ENCODE measurements at regions not wholly inside any gene's neighbourhood (a gene's known extent, or its start where the extent isn't known, plus 50 kb on each side); places are given as distances from the start of the nearest gene placed in this dataset.
"Not testable (repeated sequence)": the region's sequence is repeated elsewhere in the genome, so short reads cannot be mapped to it uniquely, and the experiment has no call there.

GRCh38 chr15:67927501-67928168, 87.8 kb upstream of the RNU6-1 start:
- H3K36me3 Mint-ChIP-seq (ENCODE audit: insufficient read depth, unreplicated experiment): no peaks in the 10 kb centered on the region
- intact Hi-C loops (cut with micrococcal nuclease): no loop called here
- peaks cover 7% of the 10 kb centered on the region for H3K9me3 Mint-ChIP-seq (ENCODE audit: unreplicated experiment)
- H3K27me3 Mint-ChIP-seq (ENCODE audit: insufficient read depth, unreplicated experiment): no peaks in the 10 kb centered on the region
- no peak for TF ChIP-seq CTCF (IDR thresholded peaks at IDR 0.05; ENCODE audit: unreplicated experiment)
- peaks cover 32% of the 10 kb centered on the region for H3K4me1 Mint-ChIP-seq (ENCODE audit: insufficient read depth, unreplicated experiment)
- no TSS peak for BruUV-seq (replicated peaks)
- H3K4me3 Mint-ChIP-seq (ENCODE audit: unreplicated experiment): no peak overlapping the region
- ChIA-PET CTCF (interaction anchor here (0.7 kb wide), 2 partner anchors 65 to 129 kb away, joined by 3 read pairs; no protein-coding TSS in a partner anchor), POLR2A (interaction anchor here (0.6 to 1.7 kb wide), 2 partner anchors 10 to 199 kb away, joined by 3 to 6 read pairs; no protein-coding TSS in a partner anchor)
- peak; percentile 16 for DNase-seq (ENCODE audit: unreplicated experiment)
- H3K27ac Mint-ChIP-seq (ENCODE audit: low read depth, unreplicated experiment): no peak overlapping the region

- Mint-ChIP-seq H3K27me3 (ENCODE audit: insufficient read depth, unreplicated experiment) (no peaks in the 10 kb centered on the region), H3K4me3 (ENCODE audit: unreplicated experiment) (no peak overlapping the region), H3K36me3 (ENCODE audit: insufficient read depth, unreplicated experiment) (no peaks in the 10 kb centered on the region), H3K4me1 (ENCODE audit: insufficient read depth, unreplicated experiment) (peaks cover 32% of the 10 kb centered on the region), H3K27ac (ENCODE audit: low read depth, unreplicated experiment) (no peak overlapping the region), H3K9me3 (ENCODE audit: unreplicated experiment) (peaks cover 7% of the 10 kb centered on the region)
- DNase-seq (ENCODE audit: unreplicated experiment): no peak
- POLR2A ChIA-PET: interaction anchor here (0.9 kb wide), 1 partner anchor 42 kb away, joined by 3 read pairs; no protein-coding TSS in a partner anchor
- intact Hi-C loops (cut with micrococcal nuclease): no loop called here
- TF ChIP-seq CTCF (IDR thresholded peaks at IDR 0.05; ENCODE audit: unreplicated experiment): no peak
- CTCF ChIA-PET: no interaction called here
- no TSS peak for BruUV-seq (replicated peaks)
Measured at GRCh38 chr15:67928666-67929065, 88.8 kb upstream of the RNU6-1 start.

- H3K9me3 Mint-ChIP-seq (ENCODE audit: unreplicated experiment): no peaks in the 10 kb centered on the region
- POLR2A ChIA-PET: interaction anchor here (0.7 to 1.1 kb wide), 2 partner anchors 16 to 219 kb away, joined by 3 to 4 read pairs; no protein-coding TSS in a partner anchor
- no peaks in the 10 kb centered on the region for H3K27me3 Mint-ChIP-seq (ENCODE audit: insufficient read depth, unreplicated experiment)
- DNase-seq (ENCODE audit: unreplicated experiment): no peak
- H3K4me1 Mint-ChIP-seq (ENCODE audit: insufficient read depth, unreplicated experiment): peaks cover 24% of the 10 kb centered on the region
- intact Hi-C loops (cut with micrococcal nuclease): no loop called here
- no peaks in the 10 kb centered on the region for H3K36me3 Mint-ChIP-seq (ENCODE audit: insufficient read depth, unreplicated experiment)
- no peak overlapping the region for H3K4me3 Mint-ChIP-seq (ENCODE audit: unreplicated experiment)
- CTCF ChIA-PET: no interaction called here
- H3K27ac Mint-ChIP-seq (ENCODE audit: low read depth, unreplicated experiment): no peak overlapping the region
- no peak for TF ChIP-seq CTCF (IDR thresholded peaks at IDR 0.05; ENCODE audit: unreplicated experiment)
- BruUV-seq (replicated peaks): no TSS peak
Measured at GRCh38 chr15:67930720-67931119, 90.9 kb upstream of the RNU6-1 start.

- no peak for TF ChIP-seq CTCF (IDR thresholded peaks at IDR 0.05; ENCODE audit: unreplicated experiment)
- CTCF ChIA-PET: no interaction called here
- peak; percentile 59 for DNase-seq (ENCODE audit: unreplicated experiment)
- POLR2A ChIA-PET: interaction anchor here (0.8 to 1.2 kb wide), 3 partner anchors 9 to 15 kb away, joined by 3 to 4 read pairs (median 3); no protein-coding TSS in a partner anchor
- Mint-ChIP-seq H3K4me1 (ENCODE audit: insufficient read depth, unreplicated experiment) (peaks cover 29% of the 10 kb centered on the region), H3K36me3 (ENCODE audit: insufficient read depth, unreplicated experiment) (no peaks in the 10 kb centered on the region), H3K27ac (ENCODE audit: low read depth, unreplicated experiment) (peak overlapping the region; percentile 46), H3K9me3 (ENCODE audit: unreplicated experiment) (no peaks in the 10 kb centered on the region), H3K4me3 (ENCODE audit: unreplicated experiment) (no peak overlapping the region), H3K27me3 (ENCODE audit: insufficient read depth, unreplicated experiment) (no peaks in the 10 kb centered on the region)
- intact Hi-C loops (cut with micrococcal nuclease): no loop called here
- no TSS peak for BruUV-seq (replicated peaks)
Measured at GRCh38 chr15:67931861-67932260, 92.0 kb upstream of the RNU6-1 start.

GRCh38 chr15:67934126-67934525, 94.3 kb upstream of the RNU6-1 start:
- DNase-seq (ENCODE audit: unreplicated experiment); POLR2A ChIA-PET; H3K9me3 Mint-ChIP-seq (ENCODE audit: unreplicated experiment); H3K27me3 Mint-ChIP-seq (ENCODE audit: insufficient read depth, unreplicated experiment); H3K27ac Mint-ChIP-seq (ENCODE audit: low read depth, unreplicated experiment); BruUV-seq (replicated peaks); H3K4me3 Mint-ChIP-seq (ENCODE audit: unreplicated experiment); H3K36me3 Mint-ChIP-seq (ENCODE audit: insufficient read depth, unreplicated experiment); CTCF ChIA-PET; intact Hi-C loops (cut with micrococcal nuclease): not testable (repeated sequence)
- peaks cover 34% of the 10 kb centered on the region for H3K4me1 Mint-ChIP-seq (ENCODE audit: insufficient read depth, unreplicated experiment)

Data from MCF 10A (cell line).